ENCODE measurements at regions not wholly inside any gene's neighbourhood (a gene's known extent, or its start where the extent isn't known, plus 50 kb on each side); places are given as distances from the start of the nearest gene placed in this dataset.

DNA sequence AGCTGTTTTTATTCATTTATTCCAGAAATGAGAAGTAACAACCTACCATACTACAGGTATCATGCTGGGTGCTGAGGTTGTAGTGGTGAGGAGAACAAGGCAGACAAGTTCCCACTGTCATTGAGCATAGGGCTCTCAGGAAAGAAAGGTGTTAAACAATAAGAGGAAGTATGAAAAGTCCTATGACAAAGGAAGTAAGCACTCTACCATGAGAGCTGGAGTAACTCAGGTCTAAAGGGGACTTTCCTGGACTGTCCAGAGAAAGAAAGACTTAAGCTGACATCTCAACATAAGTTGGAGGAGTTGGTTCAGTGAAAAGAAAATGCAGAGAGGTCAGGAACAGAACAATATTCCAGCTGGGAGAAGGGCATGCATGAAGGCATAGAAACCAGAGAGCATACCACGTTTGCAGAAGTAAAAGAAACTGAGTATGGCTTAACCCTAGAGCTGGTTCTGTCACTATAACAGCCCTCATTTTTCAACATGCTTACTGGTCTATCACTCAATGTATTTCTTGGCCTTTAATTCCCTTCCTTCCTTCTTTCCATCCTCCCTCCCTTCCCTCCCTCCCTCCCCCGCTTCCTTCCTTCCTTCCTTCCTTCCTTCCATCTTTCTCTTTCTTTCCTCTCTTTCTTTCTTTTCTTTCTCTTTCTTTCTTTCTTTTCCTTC lies 137.8 kb upstream of the BDNF start:
- Histone ChIP-seq H3K9me3 (ENCODE audit: control insufficient read depth in 4 of 4, low read length in 3 of 4) (no peaks in the 10 kb centered on the region), H3K36me3 (ENCODE audit: control insufficient read depth in 4 of 4, insufficient read depth in 3 of 4, low read depth in 1 of 4, low read length in 3 of 4) (no peaks in the 10 kb centered on the region), H3K27ac (ENCODE audit: low read depth in 1 of 2, low read length in 2 of 2) (no peak overlapping the region), H3K9ac (ENCODE audit: low read depth in 1 of 2, low read length in 2 of 2) (no peak overlapping the region), H3K4me3 (ENCODE audit: low read depth in 1 of 3, low read length in 3 of 3) (no peak overlapping the region), H3K27me3 (ENCODE audit: control insufficient read depth in 4 of 4, insufficient read depth in 4 of 4, low read length in 3 of 4) (no peaks in the 10 kb centered on the region), H3K4me1 (ENCODE audit: control insufficient read depth in 4 of 4, insufficient read depth in 4 of 4, low read length in 3 of 4) (no peaks in the 10 kb centered on the region)
- no peak for TF ChIP-seq SP1 (IDR thresholded peaks at IDR 0.05)
- TF ChIP-seq, protein P1, sequence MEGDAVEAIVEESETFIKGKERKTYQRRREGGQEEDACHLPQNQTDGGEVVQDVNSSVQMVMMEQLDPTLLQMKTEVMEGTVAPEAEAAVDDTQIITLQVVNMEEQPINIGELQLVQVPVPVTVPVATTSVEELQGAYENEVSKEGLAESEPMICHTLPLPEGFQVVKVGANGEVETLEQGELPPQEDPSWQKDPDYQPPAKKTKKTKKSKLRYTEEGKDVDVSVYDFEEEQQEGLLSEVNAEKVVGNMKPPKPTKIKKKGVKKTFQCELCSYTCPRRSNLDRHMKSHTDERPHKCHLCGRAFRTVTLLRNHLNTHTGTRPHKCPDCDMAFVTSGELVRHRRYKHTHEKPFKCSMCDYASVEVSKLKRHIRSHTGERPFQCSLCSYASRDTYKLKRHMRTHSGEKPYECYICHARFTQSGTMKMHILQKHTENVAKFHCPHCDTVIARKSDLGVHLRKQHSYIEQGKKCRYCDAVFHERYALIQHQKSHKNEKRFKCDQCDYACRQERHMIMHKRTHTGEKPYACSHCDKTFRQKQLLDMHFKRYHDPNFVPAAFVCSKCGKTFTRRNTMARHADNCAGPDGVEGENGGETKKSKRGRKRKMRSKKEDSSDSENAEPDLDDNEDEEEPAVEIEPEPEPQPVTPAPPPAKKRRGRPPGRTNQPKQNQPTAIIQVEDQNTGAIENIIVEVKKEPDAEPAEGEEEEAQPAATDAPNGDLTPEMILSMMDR (IDR thresholded peaks at IDR 0.05; ENCODE audit: low read depth, low read length, missing input control) = no peak
- no peak for TF ChIP-seq EGR1 (IDR thresholded peaks at IDR 0.05; ENCODE audit: low read depth in 2 of 2)
- no peak for TF ChIP-seq RXRA (IDR thresholded peaks at IDR 0.05)
- TF ChIP-seq, protein P2, sequence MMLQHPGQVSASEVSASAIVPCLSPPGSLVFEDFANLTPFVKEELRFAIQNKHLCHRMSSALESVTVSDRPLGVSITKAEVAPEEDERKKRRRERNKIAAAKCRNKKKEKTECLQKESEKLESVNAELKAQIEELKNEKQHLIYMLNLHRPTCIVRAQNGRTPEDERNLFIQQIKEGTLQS (IDR thresholded peaks at IDR 0.05) = no peak
- 54% methylated on average over 2 of the region's 2 CpGs for WGBS
- no peak for DNase-seq (ENCODE audit: low spot score)

DNA sequence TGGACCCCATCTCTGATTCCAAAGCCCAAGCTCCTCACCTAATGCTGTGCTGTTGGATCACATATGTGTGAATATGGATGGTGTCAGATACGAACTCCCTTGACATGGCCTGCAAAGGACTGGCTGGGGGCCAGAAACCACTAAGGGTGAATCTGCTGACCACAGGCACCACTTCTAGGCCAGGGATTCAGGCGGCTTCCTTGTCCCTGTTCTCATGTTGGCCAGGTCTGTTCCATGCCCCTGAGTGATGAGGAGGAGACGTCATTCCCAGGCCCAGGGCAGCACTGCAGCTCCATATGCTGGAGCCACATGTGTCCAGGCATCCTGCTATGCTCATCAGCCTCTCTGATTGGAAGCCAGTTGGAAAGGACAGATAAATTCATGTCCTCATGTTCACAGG lies 130.0 kb upstream of the BDNF start:
- H3K4me1 ChIP-seq (ENCODE audit: control insufficient read depth in 4 of 4, insufficient read depth in 4 of 4, low read length in 3 of 4) = no peaks in the 10 kb centered on the region
- TF ChIP-seq TAF1 (conservative IDR thresholded peaks at IDR 0.05) = no peak
- TF ChIP-seq HNF4A (conservative IDR thresholded peaks at IDR 0.05) = no peak
- TF ChIP-seq RAD21 (IDR thresholded peaks at IDR 0.05) = no peak
- TF ChIP-seq FOXA1 (IDR thresholded peaks at IDR 0.05) = no peak
- TF ChIP-seq NR2F2 (IDR thresholded peaks at IDR 0.05) = no peak
- no peak for TF ChIP-seq FOXA2 (IDR thresholded peaks at IDR 0.05)
- TF ChIP-seq, protein P2 (IDR thresholded peaks at IDR 0.05) = no peak
- TF ChIP-seq EGR1 (IDR thresholded peaks at IDR 0.05; ENCODE audit: low read depth in 2 of 2) = no peak
- no peak for TF ChIP-seq ZBTB33 (IDR thresholded peaks at IDR 0.05)
- TF ChIP-seq, protein P3, sequence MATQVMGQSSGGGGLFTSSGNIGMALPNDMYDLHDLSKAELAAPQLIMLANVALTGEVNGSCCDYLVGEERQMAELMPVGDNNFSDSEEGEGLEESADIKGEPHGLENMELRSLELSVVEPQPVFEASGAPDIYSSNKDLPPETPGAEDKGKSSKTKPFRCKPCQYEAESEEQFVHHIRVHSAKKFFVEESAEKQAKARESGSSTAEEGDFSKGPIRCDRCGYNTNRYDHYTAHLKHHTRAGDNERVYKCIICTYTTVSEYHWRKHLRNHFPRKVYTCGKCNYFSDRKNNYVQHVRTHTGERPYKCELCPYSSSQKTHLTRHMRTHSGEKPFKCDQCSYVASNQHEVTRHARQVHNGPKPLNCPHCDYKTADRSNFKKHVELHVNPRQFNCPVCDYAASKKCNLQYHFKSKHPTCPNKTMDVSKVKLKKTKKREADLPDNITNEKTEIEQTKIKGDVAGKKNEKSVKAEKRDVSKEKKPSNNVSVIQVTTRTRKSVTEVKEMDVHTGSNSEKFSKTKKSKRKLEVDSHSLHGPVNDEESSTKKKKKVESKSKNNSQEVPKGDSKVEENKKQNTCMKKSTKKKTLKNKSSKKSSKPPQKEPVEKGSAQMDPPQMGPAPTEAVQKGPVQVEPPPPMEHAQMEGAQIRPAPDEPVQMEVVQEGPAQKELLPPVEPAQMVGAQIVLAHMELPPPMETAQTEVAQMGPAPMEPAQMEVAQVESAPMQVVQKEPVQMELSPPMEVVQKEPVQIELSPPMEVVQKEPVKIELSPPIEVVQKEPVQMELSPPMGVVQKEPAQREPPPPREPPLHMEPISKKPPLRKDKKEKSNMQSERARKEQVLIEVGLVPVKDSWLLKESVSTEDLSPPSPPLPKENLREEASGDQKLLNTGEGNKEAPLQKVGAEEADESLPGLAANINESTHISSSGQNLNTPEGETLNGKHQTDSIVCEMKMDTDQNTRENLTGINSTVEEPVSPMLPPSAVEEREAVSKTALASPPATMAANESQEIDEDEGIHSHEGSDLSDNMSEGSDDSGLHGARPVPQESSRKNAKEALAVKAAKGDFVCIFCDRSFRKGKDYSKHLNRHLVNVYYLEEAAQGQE (IDR thresholded peaks at IDR 0.05) = no peak
- no peak for TF ChIP-seq RXRA (IDR thresholded peaks at IDR 0.05)
- TF ChIP-seq JUND (IDR thresholded peaks at IDR 0.05) = no peak
- H3K9me3 ChIP-seq (ENCODE audit: control insufficient read depth in 4 of 4, low read length in 3 of 4) = no peaks in the 10 kb centered on the region
- H3K9ac ChIP-seq (ENCODE audit: low read depth in 1 of 2, low read length in 2 of 2) = no peak overlapping the region
- no peak overlapping the region for H3K27ac ChIP-seq (ENCODE audit: low read depth in 1 of 2, low read length in 2 of 2)
- no peaks in the 10 kb centered on the region for H3K36me3 ChIP-seq (ENCODE audit: control insufficient read depth in 4 of 4, insufficient read depth in 3 of 4, low read depth in 1 of 4, low read length in 3 of 4)
- WGBS = 72% methylated on average over 3 of the region's 3 CpGs
- no peak overlapping the region for H3K4me3 ChIP-seq (ENCODE audit: low read depth in 1 of 3, low read length in 3 of 3)
- no peaks in the 10 kb centered on the region for H3K27me3 ChIP-seq (ENCODE audit: control insufficient read depth in 4 of 4, insufficient read depth in 4 of 4, low read length in 3 of 4)
- DNase-seq (ENCODE audit: low spot score) = no peak

All from liver (tissue), 8 donors.